ENCODE measurements at regions not wholly inside any gene's neighbourhood (a gene's known extent, or its start where the extent isn't known, plus 50 kb on each side); places are given as distances from the start of the nearest gene placed in this dataset.

DNA sequence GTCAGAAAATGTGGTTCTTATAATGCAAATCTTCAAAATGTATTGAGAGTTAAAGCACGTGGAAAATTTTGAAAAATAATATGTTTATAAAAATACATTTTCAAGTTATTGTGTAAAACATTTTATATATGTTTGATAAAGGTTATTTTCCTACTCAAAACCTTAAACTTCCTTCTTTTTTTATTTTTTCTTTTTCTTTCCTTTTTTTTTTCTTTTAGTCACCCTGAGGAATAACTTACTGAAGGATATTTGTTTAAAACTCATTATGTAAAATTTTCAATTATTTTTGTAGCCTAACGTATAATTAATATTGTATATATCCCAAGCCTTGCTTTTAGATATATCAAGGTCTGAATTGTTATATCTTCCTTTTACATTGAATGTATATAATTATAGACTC is 346.8 kb upstream of the GYPC start:
- Histone ChIP-seq H3K9me3 (no peaks in the 10 kb centered on the region), H3K4me1 (no peaks in the 10 kb centered on the region), H3K4me3 (no peak overlapping the region), H3K27ac (no peak overlapping the region), H3K27me3 (no peaks in the 10 kb centered on the region), H3K36me3 (no peaks in the 10 kb centered on the region)
- no peak for DNase-seq
- TF ChIP-seq POLR2A (IDR thresholded peaks at IDR 0.05) (no peak), CTCF (IDR thresholded peaks at IDR 0.05) (no peak)

DNA sequence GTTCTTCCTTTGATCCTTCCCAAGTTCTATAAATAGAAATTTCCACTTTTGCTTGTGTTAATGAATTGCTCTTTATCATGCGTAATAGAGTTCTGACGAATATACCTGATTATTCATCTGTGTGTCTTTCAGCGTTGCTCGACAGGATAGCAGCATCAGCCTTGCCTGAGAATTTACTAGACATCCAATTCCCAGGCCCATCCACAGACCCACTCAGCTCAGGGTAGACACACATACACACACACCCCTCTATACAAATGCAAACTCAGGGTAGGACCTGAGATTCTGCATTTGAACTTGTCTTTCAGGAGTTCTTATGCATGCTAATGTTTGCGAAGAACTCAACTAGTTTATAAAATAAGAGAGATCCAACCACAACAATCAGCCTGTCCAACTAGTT is 343.4 kb upstream of the GYPC start:
- no peaks in the 10 kb centered on the region for H3K9me3 ChIP-seq
- no peak overlapping the region for H3K27ac ChIP-seq
- no peaks in the 10 kb centered on the region for H3K4me1 ChIP-seq
- no peak for DNase-seq
- no peak overlapping the region for H3K4me3 ChIP-seq
- no peaks in the 10 kb centered on the region for H3K27me3 ChIP-seq
- TF ChIP-seq CTCF (IDR thresholded peaks at IDR 0.05) (no peak), POLR2A (IDR thresholded peaks at IDR 0.05) (no peak)
- H3K36me3 ChIP-seq = no peaks in the 10 kb centered on the region

GRCh38 chr2:126315828-126316227 is 340.1 kb upstream of the GYPC start:
- no peaks in the 10 kb centered on the region for H3K36me3 ChIP-seq
- DNase-seq = no peak
- no peaks in the 10 kb centered on the region for H3K9me3 ChIP-seq
- TF ChIP-seq POLR2A (IDR thresholded peaks at IDR 0.05) = no peak
- no peak for TF ChIP-seq CTCF (IDR thresholded peaks at IDR 0.05)
- H3K4me1 ChIP-seq = no peaks in the 10 kb centered on the region
- H3K4me3 ChIP-seq = no peak overlapping the region
- H3K27ac ChIP-seq = no peak overlapping the region
- H3K27me3 ChIP-seq = no peaks in the 10 kb centered on the region

DNA sequence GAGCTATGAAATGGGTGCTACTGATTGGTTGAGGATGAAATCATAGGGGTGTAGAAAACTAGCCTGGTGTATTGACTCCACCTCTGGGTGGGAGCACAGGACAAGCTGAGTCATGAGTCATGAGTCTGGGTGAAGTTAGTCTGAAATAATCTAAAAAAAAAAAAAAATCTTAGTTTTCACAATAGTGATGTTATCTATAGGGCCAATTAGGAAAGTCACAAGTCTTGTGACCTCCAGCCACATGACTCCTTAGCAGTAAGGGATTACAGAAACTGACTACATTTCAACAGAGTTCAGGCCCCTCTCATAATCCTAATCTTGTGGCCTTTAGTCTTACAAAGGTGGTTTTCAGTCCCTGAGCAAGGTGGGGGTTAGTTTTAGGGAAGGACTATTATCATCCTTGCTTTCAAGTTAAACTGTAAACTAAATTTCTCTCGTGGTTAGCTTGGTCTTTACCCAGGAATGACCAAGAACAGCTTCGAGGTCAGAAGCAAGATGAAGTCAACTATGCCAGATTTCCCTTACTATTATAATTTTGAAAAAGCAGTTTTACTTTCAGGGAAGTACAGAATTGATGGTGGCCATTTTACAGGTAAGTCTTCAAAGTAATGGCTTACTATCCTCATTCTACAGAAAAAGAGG is 338.0 kb upstream of the GYPC start:
- Histone ChIP-seq H3K4me1 (no peaks in the 10 kb centered on the region), H3K4me3 (no peak overlapping the region), H3K36me3 (no peaks in the 10 kb centered on the region), H3K27me3 (no peaks in the 10 kb centered on the region), H3K9me3 (no peaks in the 10 kb centered on the region), H3K27ac (no peak overlapping the region)
- no peak for TF ChIP-seq POLR2A (IDR thresholded peaks at IDR 0.05)
- no peak for TF ChIP-seq CTCF (IDR thresholded peaks at IDR 0.05)
- no peak for DNase-seq

GRCh38 chr2:126322342-126322741 is 333.6 kb upstream of the GYPC start:
- TF ChIP-seq POLR2A (IDR thresholded peaks at IDR 0.05) (no peak), CTCF (IDR thresholded peaks at IDR 0.05) (no peak)
- no peaks in the 10 kb centered on the region for H3K4me1 ChIP-seq
- no peaks in the 10 kb centered on the region for H3K9me3 ChIP-seq
- no peak overlapping the region for H3K4me3 ChIP-seq
- no peaks in the 10 kb centered on the region for H3K27me3 ChIP-seq
- H3K36me3 ChIP-seq = no peaks in the 10 kb centered on the region
- no peak overlapping the region for H3K27ac ChIP-seq
- no peak for DNase-seq

DNA sequence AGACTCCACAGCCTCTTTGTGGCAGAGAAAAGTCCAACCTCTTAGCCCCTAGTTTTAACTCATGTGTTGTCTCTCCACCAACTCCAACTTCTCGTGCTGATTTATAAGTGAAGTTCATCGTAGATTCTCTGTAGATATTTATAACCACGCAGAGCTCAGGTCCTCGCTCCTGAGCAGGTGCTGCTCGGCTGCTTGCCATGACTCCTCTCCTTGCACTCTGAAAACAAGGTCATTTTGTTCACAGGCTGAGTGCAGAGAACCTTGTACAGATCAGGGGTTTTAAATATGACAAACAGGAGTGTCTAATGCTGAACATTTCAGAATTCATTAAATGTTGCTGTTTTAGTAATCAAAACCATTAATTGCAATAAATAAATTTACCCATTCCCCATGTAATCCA is 330.8 kb upstream of the GYPC start:
- Histone ChIP-seq H3K36me3 (no peaks in the 10 kb centered on the region), H3K27ac (no peak overlapping the region), H3K9me3 (no peaks in the 10 kb centered on the region), H3K4me1 (no peaks in the 10 kb centered on the region), H3K4me3 (no peak overlapping the region), H3K27me3 (no peaks in the 10 kb centered on the region)
- no peak for DNase-seq
- TF ChIP-seq CTCF (IDR thresholded peaks at IDR 0.05) (no peak), POLR2A (IDR thresholded peaks at IDR 0.05) (no peak)
